ENCODE measurements at regions not wholly inside any gene's neighbourhood (a gene's known extent, or its start where the extent isn't known, plus 50 kb on each side); places are given as distances from the start of the nearest gene placed in this dataset.
"Not testable (repeated sequence)": the region's sequence is repeated elsewhere in the genome, so short reads cannot be mapped to it uniquely, and the experiment has no call there.

DNA sequence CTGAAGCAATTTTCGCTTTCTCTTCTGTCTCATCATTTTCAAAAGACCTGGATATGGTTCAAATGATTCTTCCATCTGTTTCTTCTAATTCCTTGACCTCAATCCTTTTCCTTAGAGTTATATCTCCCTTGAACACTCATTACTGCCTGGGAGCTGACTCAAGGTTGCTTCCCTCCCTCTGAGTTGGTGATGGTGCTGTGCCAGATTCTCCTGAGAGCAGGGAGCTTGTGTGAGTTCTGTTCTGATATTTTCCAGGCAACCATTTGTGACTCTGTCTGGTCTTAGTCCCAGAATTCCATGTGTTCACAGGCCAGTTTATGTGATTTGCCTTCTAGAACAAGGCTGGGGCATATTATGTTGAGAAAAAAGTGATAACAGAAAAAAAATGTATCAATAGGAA is 505.1 kb upstream of the SYT1 start:
- no peaks in the 10 kb centered on the region for H3K4me1 Mint-ChIP-seq (ENCODE audit: low read depth)
- no peak for ATAC-seq
- H3K36me3 Mint-ChIP-seq (ENCODE audit: low read depth): no peaks in the 10 kb centered on the region
- no peak overlapping the region for H3K4me3 Mint-ChIP-seq
- H3K27me3 Mint-ChIP-seq (ENCODE audit: low read depth): no peaks in the 10 kb centered on the region
- H3K27ac Mint-ChIP-seq: no peak overlapping the region
- DNase-seq: no peak
- H3K9me3 Mint-ChIP-seq (ENCODE audit: insufficient read depth): peaks cover 4% of the 10 kb centered on the region
- ChIA-PET POLR2A (no interaction called here), CTCF (no interaction called here)

DNA sequence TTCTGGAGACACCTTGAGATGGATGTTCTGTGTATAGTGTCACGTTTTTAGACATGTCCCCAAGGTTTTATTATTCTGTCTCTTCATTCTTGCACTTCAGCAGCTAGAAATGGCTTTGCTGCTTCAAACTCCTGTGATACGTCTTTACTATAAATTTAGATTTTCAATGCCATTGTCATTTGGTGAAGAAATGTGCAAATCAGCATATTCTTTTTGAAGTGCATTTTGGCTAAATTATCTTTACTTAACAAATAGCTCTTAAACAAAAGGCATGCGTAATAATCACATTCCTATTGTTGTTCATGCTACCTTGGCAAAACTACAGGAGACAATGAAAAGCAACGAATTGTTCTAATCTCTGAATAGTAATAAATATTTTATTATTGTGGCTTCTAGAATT is 502.9 kb upstream of the SYT1 start:
- no peaks in the 10 kb centered on the region for H3K27me3 Mint-ChIP-seq (ENCODE audit: low read depth)
- no peak for DNase-seq
- no peak overlapping the region for H3K4me3 Mint-ChIP-seq
- no peak for ATAC-seq
- no peaks in the 10 kb centered on the region for H3K36me3 Mint-ChIP-seq (ENCODE audit: low read depth)
- POLR2A ChIA-PET: no interaction called here
- peaks cover 4% of the 10 kb centered on the region for H3K9me3 Mint-ChIP-seq (ENCODE audit: insufficient read depth)
- H3K4me1 Mint-ChIP-seq (ENCODE audit: low read depth): no peaks in the 10 kb centered on the region
- no peak overlapping the region for H3K27ac Mint-ChIP-seq
- CTCF ChIA-PET: no interaction called here

DNA sequence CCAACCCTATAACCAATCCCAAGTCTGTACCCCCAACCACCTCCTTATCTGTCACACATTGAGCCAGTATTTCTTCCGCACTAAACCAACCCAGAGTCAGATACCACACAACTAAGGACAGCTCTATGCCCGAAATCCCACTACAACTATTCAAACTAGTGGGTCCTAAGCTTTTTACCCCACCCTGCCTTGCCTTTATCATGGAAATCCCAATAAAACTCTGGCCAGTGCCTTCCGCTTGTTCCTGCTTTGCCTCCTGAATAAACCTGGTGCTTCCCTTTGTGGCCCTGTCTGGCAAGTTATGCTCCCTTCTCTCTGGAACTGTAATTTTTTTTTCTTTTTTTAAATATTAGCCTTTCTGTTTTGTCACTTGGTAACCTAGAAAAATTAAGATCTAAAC is 493.3 kb upstream of the SYT1 start:
- H3K36me3 Mint-ChIP-seq (ENCODE audit: low read depth): no peaks in the 10 kb centered on the region
- H3K27me3 Mint-ChIP-seq (ENCODE audit: low read depth): no peaks in the 10 kb centered on the region

DNA sequence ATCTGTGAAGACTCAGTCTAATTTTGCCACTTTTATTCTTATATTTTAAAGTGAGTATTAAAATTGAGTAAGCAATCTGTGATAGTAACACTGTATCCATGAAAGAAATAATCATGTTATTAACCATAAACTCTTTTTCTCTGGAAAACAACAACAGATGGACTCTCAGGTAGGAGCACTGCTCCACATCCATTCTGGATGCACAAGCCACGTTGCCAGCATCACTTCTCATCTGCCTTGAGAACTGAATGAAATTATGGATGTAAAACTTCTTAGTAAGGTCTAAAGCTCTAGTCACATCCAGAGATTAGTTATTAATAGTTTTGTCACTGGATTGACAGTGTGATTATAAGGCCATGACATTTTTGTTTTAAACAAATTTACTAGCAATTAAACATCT is 489.1 kb upstream of the SYT1 start:
- ChIA-PET CTCF (no interaction called here), POLR2A (no interaction called here)
- Mint-ChIP-seq H3K4me1 (ENCODE audit: low read depth) (no peaks in the 10 kb centered on the region), H3K4me3 (no peak overlapping the region), H3K27ac (no peak overlapping the region), H3K9me3 (ENCODE audit: insufficient read depth) (peaks cover 9% of the 10 kb centered on the region), H3K27me3 (ENCODE audit: low read depth) (no peaks in the 10 kb centered on the region), H3K36me3 (ENCODE audit: low read depth) (no peaks in the 10 kb centered on the region)
- no peak for DNase-seq
- no peak for ATAC-seq

More for the DNA sequence above, 493.3 kb upstream of the SYT1 start:
- ATAC-seq (no peak), DNase-seq (no peak)
- H3K4me1 Mint-ChIP-seq (ENCODE audit: low read depth): no peaks in the 10 kb centered on the region
- ChIA-PET CTCF (no interaction called here), POLR2A (no interaction called here)
- H3K27ac Mint-ChIP-seq: no peak overlapping the region
- H3K9me3 Mint-ChIP-seq (ENCODE audit: insufficient read depth): peaks cover 5% of the 10 kb centered on the region
- no peak overlapping the region for H3K4me3 Mint-ChIP-seq

DNA sequence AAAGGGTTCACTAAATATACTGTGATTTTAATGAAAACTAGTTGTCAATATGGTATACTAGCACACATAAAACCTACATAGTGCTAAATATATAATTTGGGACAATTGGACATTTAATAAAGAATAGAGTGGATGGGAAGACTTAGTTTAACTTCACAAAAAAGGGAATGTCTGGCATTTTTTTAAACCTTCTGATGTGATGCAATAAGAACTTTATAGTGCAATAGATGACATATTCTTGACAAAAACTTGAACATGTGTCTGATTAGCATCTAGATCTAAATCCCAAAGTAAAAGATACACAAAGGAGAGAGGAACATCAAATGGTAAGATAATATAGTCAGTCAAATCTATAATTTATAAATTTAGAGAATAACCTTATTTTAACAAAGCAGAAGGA is 488.3 kb upstream of the SYT1 start:
- ATAC-seq (no peak), DNase-seq (no peak)
- Mint-ChIP-seq H3K9me3 (ENCODE audit: insufficient read depth) (peaks cover 9% of the 10 kb centered on the region), H3K27ac (no peak overlapping the region), H3K27me3 (ENCODE audit: low read depth) (no peaks in the 10 kb centered on the region), H3K4me3 (no peak overlapping the region), H3K36me3 (ENCODE audit: low read depth) (no peaks in the 10 kb centered on the region), H3K4me1 (ENCODE audit: low read depth) (no peaks in the 10 kb centered on the region)
- CTCF ChIA-PET: no interaction called here
- POLR2A ChIA-PET: no interaction called here

DNA sequence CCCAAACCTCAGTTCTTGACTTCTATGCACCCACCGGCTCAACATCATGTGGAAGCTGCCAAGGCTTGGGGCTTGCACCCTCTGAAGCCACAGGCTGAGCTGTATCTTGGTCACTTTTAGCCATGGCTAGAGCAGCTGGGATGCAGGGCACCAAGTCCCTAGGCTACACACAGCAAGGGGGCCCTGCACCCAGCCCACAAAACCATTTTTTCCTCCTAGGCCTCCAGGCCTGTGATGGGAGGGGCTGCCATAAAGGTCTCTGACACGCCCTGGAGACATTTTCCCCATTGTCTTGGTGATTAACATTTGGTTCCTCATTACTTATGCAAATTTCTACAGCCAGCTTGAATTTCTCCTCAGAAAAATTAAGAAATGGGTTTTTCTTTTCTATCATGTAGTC is 485.5 kb upstream of the SYT1 start:
- POLR2A ChIA-PET: not testable (repeated sequence)

DNA sequence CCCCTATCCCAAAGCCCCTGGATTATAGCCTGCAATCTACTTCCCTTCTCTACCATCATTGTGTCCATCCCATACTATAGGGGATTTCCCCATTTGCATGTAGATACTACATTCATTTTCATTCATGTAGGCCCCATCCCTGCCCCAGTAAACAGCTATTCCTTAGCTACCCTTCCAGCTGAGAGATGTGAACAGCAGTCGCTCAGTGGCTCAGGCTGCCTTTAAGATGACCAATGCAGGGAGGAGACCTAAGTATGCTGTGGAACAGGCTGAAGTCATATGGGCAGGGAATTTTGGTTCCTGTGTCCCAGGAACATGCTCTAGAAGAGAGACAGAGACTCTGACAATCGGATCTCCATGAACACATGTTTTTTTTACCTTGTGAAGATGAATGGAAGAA is 481.2 kb upstream of the SYT1 start:
- DNase-seq (no peak), ATAC-seq (no peak)
- Mint-ChIP-seq H3K27ac (no peak overlapping the region), H3K4me1 (ENCODE audit: low read depth) (no peaks in the 10 kb centered on the region), H3K36me3 (ENCODE audit: low read depth) (no peaks in the 10 kb centered on the region), H3K27me3 (ENCODE audit: low read depth) (no peaks in the 10 kb centered on the region), H3K4me3 (no peak overlapping the region), H3K9me3 (ENCODE audit: insufficient read depth) (peaks cover 16% of the 10 kb centered on the region)
- ChIA-PET POLR2A (no interaction called here), CTCF (no interaction called here)

More for the DNA sequence above, 485.5 kb upstream of the SYT1 start:
- CTCF ChIA-PET; ATAC-seq; H3K36me3 Mint-ChIP-seq (ENCODE audit: low read depth); H3K4me1 Mint-ChIP-seq (ENCODE audit: low read depth); H3K27ac Mint-ChIP-seq; H3K27me3 Mint-ChIP-seq (ENCODE audit: low read depth); DNase-seq; H3K4me3 Mint-ChIP-seq: not testable (repeated sequence)
- H3K9me3 Mint-ChIP-seq (ENCODE audit: insufficient read depth): peaks cover 12% of the 10 kb centered on the region

DNA sequence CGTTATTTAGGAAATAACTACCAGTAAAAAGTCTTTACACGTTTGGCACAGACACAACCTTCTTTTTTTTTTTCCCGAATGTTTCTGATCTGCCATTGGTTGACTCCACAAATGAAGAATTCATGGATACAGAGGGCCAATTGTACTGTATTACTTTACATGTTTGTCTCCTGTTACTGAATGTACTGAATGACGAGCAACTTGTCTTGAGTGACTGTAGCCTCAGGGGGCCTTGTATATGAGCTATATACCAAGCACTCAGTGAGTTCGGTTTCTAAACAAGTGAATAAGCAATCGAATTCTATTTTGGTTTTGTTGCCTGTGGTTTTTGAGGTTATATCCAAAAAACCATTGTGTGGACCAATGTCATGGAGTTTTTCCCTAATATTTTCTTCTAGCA is 480.0 kb upstream of the SYT1 start:
- ChIA-PET POLR2A (no interaction called here), CTCF (no interaction called here)
- Mint-ChIP-seq H3K4me3 (no peak overlapping the region), H3K27ac (no peak overlapping the region), H3K9me3 (ENCODE audit: insufficient read depth) (peaks cover 11% of the 10 kb centered on the region), H3K27me3 (ENCODE audit: low read depth) (no peaks in the 10 kb centered on the region), H3K4me1 (ENCODE audit: low read depth) (no peaks in the 10 kb centered on the region), H3K36me3 (ENCODE audit: low read depth) (no peaks in the 10 kb centered on the region)
- no peak for DNase-seq
- no peak for ATAC-seq

DNA sequence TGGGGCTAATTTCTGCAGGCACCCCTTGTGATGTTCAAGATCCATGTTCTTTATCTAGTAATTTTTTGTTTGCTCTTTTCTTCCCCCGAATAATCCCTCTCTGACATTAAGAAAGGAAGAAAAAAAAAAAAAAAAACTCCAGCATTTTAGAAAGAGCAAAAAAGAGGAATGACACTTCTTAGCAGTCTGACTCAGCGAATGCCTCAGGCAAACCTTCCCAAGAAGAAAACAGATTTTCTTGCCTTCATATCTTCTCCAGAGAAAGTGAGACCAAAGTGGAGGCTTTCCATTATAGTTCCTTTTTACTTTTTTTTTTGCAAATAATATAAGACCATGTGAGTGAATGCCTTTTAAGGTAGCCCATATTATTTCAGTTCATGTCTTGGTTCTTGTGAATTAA is 479.0 kb upstream of the SYT1 start:
- H3K36me3 Mint-ChIP-seq (ENCODE audit: low read depth): no peaks in the 10 kb centered on the region
- no peaks in the 10 kb centered on the region for H3K27me3 Mint-ChIP-seq (ENCODE audit: low read depth)
- no peak overlapping the region for H3K27ac Mint-ChIP-seq
- no peaks in the 10 kb centered on the region for H3K4me1 Mint-ChIP-seq (ENCODE audit: low read depth)
- DNase-seq (no peak), ATAC-seq (no peak)
- CTCF ChIA-PET: no interaction called here
- H3K9me3 Mint-ChIP-seq (ENCODE audit: insufficient read depth): peaks cover 7% of the 10 kb centered on the region
- POLR2A ChIA-PET: no interaction called here
- H3K4me3 Mint-ChIP-seq: no peak overlapping the region

DNA sequence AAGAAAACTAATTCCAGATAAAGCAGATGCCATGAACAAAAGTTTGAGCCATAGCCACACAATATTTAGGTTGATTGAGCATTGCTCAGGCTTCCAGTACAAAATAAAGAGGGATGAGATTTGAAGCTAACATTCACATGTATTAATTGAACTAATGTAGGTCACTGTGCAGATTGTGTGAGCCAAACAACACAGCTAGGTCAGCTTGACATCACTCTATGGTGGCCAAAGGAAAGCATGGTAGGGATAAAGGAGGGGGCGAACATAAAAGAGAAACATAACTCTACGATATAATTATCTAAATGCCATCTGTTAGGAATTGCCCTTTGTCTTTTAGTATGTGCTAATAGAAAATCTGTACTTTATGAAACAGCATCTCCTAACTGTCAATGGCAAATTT is 477.7 kb upstream of the SYT1 start:
- CTCF ChIA-PET: no interaction called here
- Mint-ChIP-seq H3K36me3 (ENCODE audit: low read depth) (no peaks in the 10 kb centered on the region), H3K4me3 (no peak overlapping the region), H3K4me1 (ENCODE audit: low read depth) (no peaks in the 10 kb centered on the region), H3K27ac (no peak overlapping the region), H3K27me3 (ENCODE audit: low read depth) (no peaks in the 10 kb centered on the region), H3K9me3 (ENCODE audit: insufficient read depth) (peaks cover 7% of the 10 kb centered on the region)
- DNase-seq: no peak
- ATAC-seq: no peak
- POLR2A ChIA-PET: no interaction called here

DNA sequence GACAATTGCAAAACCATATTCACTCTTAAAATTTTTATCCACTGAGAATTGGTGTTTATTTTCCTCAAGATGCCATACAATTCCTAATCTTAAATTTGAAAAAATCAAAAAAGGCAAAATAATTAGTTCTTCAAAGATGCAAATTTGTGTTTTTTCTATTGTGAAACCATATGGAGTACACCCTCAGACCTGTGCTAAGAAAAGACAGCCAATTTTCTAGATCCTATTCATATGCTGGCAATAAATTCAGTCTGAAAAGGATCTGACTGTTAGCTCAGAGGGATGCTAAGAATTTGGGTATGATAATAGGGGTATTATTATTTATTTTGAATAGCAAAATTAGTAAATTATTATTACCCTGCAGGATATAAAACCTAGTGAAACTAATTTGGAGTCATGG is 476.9 kb upstream of the SYT1 start:
- no peak overlapping the region for H3K27ac Mint-ChIP-seq
- no peaks in the 10 kb centered on the region for H3K36me3 Mint-ChIP-seq (ENCODE audit: low read depth)
- no peak for DNase-seq
- no peak overlapping the region for H3K4me3 Mint-ChIP-seq
- CTCF ChIA-PET: no interaction called here
- H3K4me1 Mint-ChIP-seq (ENCODE audit: low read depth): no peaks in the 10 kb centered on the region
- no peak for ATAC-seq
- H3K27me3 Mint-ChIP-seq (ENCODE audit: low read depth): no peaks in the 10 kb centered on the region
- H3K9me3 Mint-ChIP-seq (ENCODE audit: insufficient read depth): peaks cover 7% of the 10 kb centered on the region
- POLR2A ChIA-PET: no interaction called here

DNA sequence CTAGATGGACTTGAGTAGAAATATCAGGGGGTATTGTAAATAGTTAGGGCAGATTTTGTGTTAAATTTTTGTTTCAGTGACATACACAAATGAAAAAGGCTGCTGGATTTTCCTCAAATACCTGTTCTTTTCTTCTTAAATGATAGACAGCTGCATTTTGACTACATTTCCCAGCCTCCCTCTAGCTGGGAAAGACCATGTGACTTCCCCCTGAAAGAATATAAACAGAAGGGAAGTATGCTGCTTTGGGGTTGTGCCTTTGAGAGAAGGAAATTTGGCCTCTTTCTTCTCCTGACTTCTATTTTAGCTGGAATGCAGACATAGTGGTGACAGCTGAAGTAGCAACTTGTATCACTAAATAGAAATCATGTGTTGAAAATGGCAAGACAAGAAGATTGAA is 476.1 kb upstream of the SYT1 start:
- ATAC-seq (no peak), DNase-seq (no peak)
- no peaks in the 10 kb centered on the region for H3K36me3 Mint-ChIP-seq (ENCODE audit: low read depth)
- ChIA-PET POLR2A (no interaction called here), CTCF (no interaction called here)
- H3K9me3 Mint-ChIP-seq (ENCODE audit: insufficient read depth): peaks cover 4% of the 10 kb centered on the region
- no peaks in the 10 kb centered on the region for H3K27me3 Mint-ChIP-seq (ENCODE audit: low read depth)
- no peak overlapping the region for H3K4me3 Mint-ChIP-seq
- no peaks in the 10 kb centered on the region for H3K4me1 Mint-ChIP-seq (ENCODE audit: low read depth)
- no peak overlapping the region for H3K27ac Mint-ChIP-seq

DNA sequence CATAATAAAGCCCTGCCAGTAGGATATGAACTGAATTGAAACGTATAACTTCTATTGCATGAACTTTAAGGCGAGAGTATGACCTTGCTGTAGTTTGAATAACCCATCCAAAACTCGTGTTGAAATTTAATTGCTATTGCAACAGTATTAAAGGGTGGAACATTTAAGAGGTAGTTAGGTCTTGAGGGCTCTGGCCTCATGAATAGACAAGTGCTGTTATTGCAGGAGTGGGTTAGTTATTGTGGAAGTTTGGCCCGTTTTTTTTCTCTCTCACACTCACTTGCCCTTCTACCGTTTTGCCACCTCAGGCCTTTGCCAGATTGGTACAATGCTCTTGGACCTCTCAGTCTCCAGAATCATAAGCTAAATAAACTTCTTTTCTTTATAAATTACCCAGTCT is 473.7 kb upstream of the SYT1 start:
- Mint-ChIP-seq H3K4me1 (ENCODE audit: low read depth) (no peaks in the 10 kb centered on the region), H3K27me3 (ENCODE audit: low read depth) (no peaks in the 10 kb centered on the region), H3K4me3 (no peak overlapping the region), H3K27ac (no peak overlapping the region), H3K9me3 (ENCODE audit: insufficient read depth) (no peaks in the 10 kb centered on the region), H3K36me3 (ENCODE audit: low read depth) (no peaks in the 10 kb centered on the region)
- ChIA-PET POLR2A (no interaction called here), CTCF (no interaction called here)
- ATAC-seq (no peak), DNase-seq (no peak)

DNA sequence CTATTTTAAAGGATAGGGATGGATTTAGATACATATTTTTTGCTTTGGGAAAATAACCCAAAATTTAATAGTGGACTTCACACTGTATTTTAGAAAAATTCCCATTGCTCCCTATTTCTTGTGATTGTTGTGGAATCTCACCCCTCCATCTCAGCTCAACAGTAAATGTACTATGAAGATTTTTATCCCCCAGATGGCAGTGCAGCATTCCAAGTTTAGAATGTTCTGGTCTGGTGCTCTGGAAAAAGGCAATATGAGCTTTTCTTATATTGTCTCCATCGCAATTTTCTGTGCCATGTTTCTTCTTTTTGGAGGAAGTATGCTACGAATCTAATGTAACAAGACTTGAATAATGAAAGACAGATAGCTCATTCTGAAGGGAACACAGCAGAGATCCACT is 471.7 kb upstream of the SYT1 start:
- no peak for DNase-seq
- H3K4me1 Mint-ChIP-seq (ENCODE audit: low read depth): no peaks in the 10 kb centered on the region
- H3K27me3 Mint-ChIP-seq (ENCODE audit: low read depth): no peaks in the 10 kb centered on the region
- no peak for ATAC-seq
- H3K27ac Mint-ChIP-seq: no peak overlapping the region
- no peaks in the 10 kb centered on the region for H3K9me3 Mint-ChIP-seq (ENCODE audit: insufficient read depth)
- no peak overlapping the region for H3K4me3 Mint-ChIP-seq
- no peaks in the 10 kb centered on the region for H3K36me3 Mint-ChIP-seq (ENCODE audit: low read depth)
- ChIA-PET CTCF (no interaction called here), POLR2A (no interaction called here)

Measured in activated CD8-positive, alpha-beta T cell treated with anti-CD3 and anti-CD28 coated beads, Interleukin-2, amount 10 ng/mL, durations not matched to agents 7 days and 5 days (primary cell).